ENCODE measurements at regions not wholly inside any gene's neighbourhood (a gene's known extent, or its start where the extent isn't known, plus 50 kb on each side); places are given as distances from the start of the nearest gene placed in this dataset.

GRCh38 chr6:28839443-28840120, 84.2 kb downstream of the TRIM27 start:
- TF ChIP-seq CTCF (conservative IDR thresholded peaks at IDR 0.05; ENCODE audit: low read depth, low read length) (no peak), EZH2 (IDR thresholded peaks at IDR 0.05; ENCODE audit: low read length, unreplicated experiment) (no peak), EZH2phosphoT487 (IDR thresholded peaks at IDR 0.05; ENCODE audit: borderline replicate concordance, low read length) (no peak)

All from PC-3 (cell line).